HEK293 (cell line): ENCODE measurements at regions not wholly inside any gene's neighbourhood (a gene's known extent, or its start where the extent isn't known, plus 50 kb on each side); places are given as distances from the start of the nearest gene placed in this dataset.

ENCODE experiments used
- CTCF ChIA-PET: fragments of 350-600 bp; formaldehyde crosslinking; extraction: SDS; loops from one replicate; lab custom pipeline; 2021; ENCODE audit warnings: antibody characterized with exemption; lab: Yijun Ruan, JAX
- POLR2A ChIA-PET: fragments of 300-600 bp; formaldehyde crosslinking; extraction: SDS; loops from one replicate; lab custom pipeline; 2020; ENCODE audit warnings: antibody characterized with exemption, inconsistent platforms; lab: Yijun Ruan, JAX
- H3K27ac ChIP-seq: fragments of 200-500 bp; sonication (Bioruptor generic); 2 replicates; pipeline ENCODE4 v1.5.1; 2014; ENCODE audit warnings: low read depth, low read length, control low read depth, inconsistent platforms; ENCODE audit errors: extremely low read depth
- H3K36me3 ChIP-seq, 2 experiments: fragments of 200-500 bp in 1 of 2; sonication (Bioruptor generic) in 1 of 2; 1 replicate in 1 of 2; 2 replicates in 1 of 2; pipeline ENCODE4 v1.5.1; 2014 to 2017; ENCODE audit warnings: inconsistent platforms in 2 of 2, low read length in 2 of 2; ENCODE audit not compliant: control insufficient read depth in 2 of 2, insufficient read depth in 1 of 2
- H3K4me1 ChIP-seq: fragments of 200-500 bp; sonication (Bioruptor generic); 2 replicates; pipeline ENCODE4 v1.5.1; 2014; ENCODE audit warnings: mild to moderate bottlenecking, low read length, inconsistent platforms; ENCODE audit not compliant: control insufficient read depth, insufficient read depth
- H3K4me3 ChIP-seq: 2 replicates; pipeline ENCODE4 v1.5.1; 2011; ENCODE audit warnings: low read depth, mild to moderate bottlenecking, control low read depth, low read length, moderate library complexity
- H3K9me3 ChIP-seq: fragments of 200-500 bp; sonication (Bioruptor generic); 2 replicates; pipeline ENCODE4 v1.5.1; 2014; ENCODE audit warnings: low read depth, low read length, inconsistent platforms; ENCODE audit not compliant: control insufficient read depth, insufficient read depth
- ATF2 ChIP-seq: fragments of 450-650 bp; formaldehyde crosslinking; IDR thresholded peaks from 2 replicates; pipeline ENCODE4 v1.5.1; 2016; ENCODE audit warnings: missing biosample characterization, missing genetic modification characterization, low read depth
- HOXA7 ChIP-seq: sonication (generic); formaldehyde crosslinking; IDR thresholded peaks from 2 replicates; pipeline ENCODE4 v1.8.1; 2022; ENCODE audit warnings: missing genetic modification reagents, borderline replicate concordance
- SALL2 ChIP-seq: fragments of 450-650 bp; formaldehyde crosslinking; IDR thresholded peaks from 2 replicates; pipeline ENCODE4 v1.5.0; 2017; ENCODE audit warnings: missing biosample characterization, mild to moderate bottlenecking, missing genetic modification characterization, borderline replicate concordance
- TSHZ1 ChIP-seq: fragments of 450-650 bp; formaldehyde crosslinking; IDR thresholded peaks from 2 replicates; pipeline ENCODE4 v1.5.1; 2016; ENCODE audit warnings: missing biosample characterization, missing genetic modification characterization, borderline replicate concordance
- YY1 ChIP-seq: fragments of 450-650 bp; formaldehyde crosslinking; IDR thresholded peaks from 2 replicates; pipeline ENCODE4 v1.5.1; 2018; ENCODE audit warnings: missing biosample characterization, missing genetic modification characterization
- ZFP3 ChIP-seq: fragments of 450-650 bp; formaldehyde crosslinking; IDR thresholded peaks from 2 replicates; pipeline ENCODE4 v1.5.1; 2016; ENCODE audit warnings: low read depth, missing biosample characterization, missing genetic modification characterization
- ZFP41 ChIP-seq: fragments of 450-650 bp; formaldehyde crosslinking; IDR thresholded peaks from 2 replicates; pipeline ENCODE4 v1.5.1; 2016; ENCODE audit warnings: missing biosample characterization, missing genetic modification characterization, borderline replicate concordance
- ZNF132 ChIP-seq: fragments of 450-650 bp; formaldehyde crosslinking; IDR thresholded peaks from 2 replicates; pipeline ENCODE4 v1.5.1; 2017; ENCODE audit warnings: missing biosample characterization, missing genetic modification characterization, borderline replicate concordance
- ZNF184 ChIP-seq: fragments of 450-650 bp; IDR thresholded peaks from 2 replicates; pipeline ENCODE4 v1.5.1; 2018; ENCODE audit warnings: missing biosample characterization, mild to moderate bottlenecking, missing genetic modification characterization
- ZNF221 ChIP-seq: fragments of 450-650 bp; formaldehyde crosslinking; IDR thresholded peaks from 2 replicates; pipeline ENCODE4 v1.5.1; 2017; ENCODE audit warnings: missing biosample characterization, missing genetic modification characterization, borderline replicate concordance
- ZNF239 ChIP-seq: fragments of 450-650 bp; formaldehyde crosslinking; IDR thresholded peaks from 2 replicates; pipeline ENCODE4 v1.5.1; 2016; ENCODE audit warnings: missing biosample characterization, missing genetic modification characterization
- ZNF324 ChIP-seq: fragments of 450-650 bp; formaldehyde crosslinking; IDR thresholded peaks from 2 replicates; pipeline ENCODE4 v1.5.1; 2016; ENCODE audit warnings: missing biosample characterization, missing genetic modification characterization
- ZNF354C ChIP-seq: fragments of 450-650 bp; formaldehyde crosslinking; IDR thresholded peaks from 2 replicates; pipeline ENCODE4 v1.5.1; 2016; ENCODE audit warnings: missing biosample characterization, missing genetic modification characterization, low read depth, borderline replicate concordance
- ZNF423 ChIP-seq: fragments of 450-650 bp; formaldehyde crosslinking; IDR thresholded peaks from 2 replicates; pipeline ENCODE4 v1.5.1; 2016; ENCODE audit warnings: missing biosample characterization, missing genetic modification characterization
- ZNF548 ChIP-seq: fragments of 450-650 bp; formaldehyde crosslinking; IDR thresholded peaks from 2 replicates; pipeline ENCODE4 v1.5.1; 2016; ENCODE audit warnings: missing biosample characterization, missing genetic modification characterization
- ZNF561 ChIP-seq: fragments of 450-650 bp; IDR thresholded peaks from 2 replicates; pipeline ENCODE4 v1.5.1; 2018; ENCODE audit warnings: missing biosample characterization, missing genetic modification characterization, borderline replicate concordance
- ZNF707 ChIP-seq: fragments of 450-650 bp; formaldehyde crosslinking; IDR thresholded peaks from 2 replicates; pipeline ENCODE4 v1.5.1; 2016; ENCODE audit warnings: missing biosample characterization, missing genetic modification characterization
- ZNF791 ChIP-seq: fragments of 450-650 bp; formaldehyde crosslinking; IDR thresholded peaks from 2 replicates; pipeline ENCODE4 v1.5.1; 2016; ENCODE audit warnings: missing biosample characterization, missing genetic modification characterization
- ZSCAN23 ChIP-seq: fragments of 450-650 bp; formaldehyde crosslinking; IDR thresholded peaks from 2 replicates; pipeline ENCODE4 v1.5.1; 2016; ENCODE audit warnings: missing biosample characterization, missing genetic modification characterization
- ZXDB ChIP-seq: fragments of 450-650 bp; formaldehyde crosslinking; IDR thresholded peaks from 2 replicates; pipeline ENCODE4 v1.5.1; 2016; ENCODE audit warnings: missing biosample characterization, missing genetic modification characterization
- TF ChIP-seq, protein P1 (sequence below): fragments of 450-650 bp; formaldehyde crosslinking; IDR thresholded peaks from 2 replicates; pipeline ENCODE4 v1.5.1; 2016; ENCODE audit warnings: missing biosample characterization, missing genetic modification characterization

GRCh38 chr2:186195696-186196095 lies 290.4 kb upstream of the ZC3H15 start:
- TF ChIP-seq ZFP41 (tag by site-specific recombination) = no peak
- no peak for TF ChIP-seq ZFP3 (tag by site-specific recombination)
- no peak for TF ChIP-seq ZNF354C (tag by site-specific recombination)
- TF ChIP-seq, protein P1, sequence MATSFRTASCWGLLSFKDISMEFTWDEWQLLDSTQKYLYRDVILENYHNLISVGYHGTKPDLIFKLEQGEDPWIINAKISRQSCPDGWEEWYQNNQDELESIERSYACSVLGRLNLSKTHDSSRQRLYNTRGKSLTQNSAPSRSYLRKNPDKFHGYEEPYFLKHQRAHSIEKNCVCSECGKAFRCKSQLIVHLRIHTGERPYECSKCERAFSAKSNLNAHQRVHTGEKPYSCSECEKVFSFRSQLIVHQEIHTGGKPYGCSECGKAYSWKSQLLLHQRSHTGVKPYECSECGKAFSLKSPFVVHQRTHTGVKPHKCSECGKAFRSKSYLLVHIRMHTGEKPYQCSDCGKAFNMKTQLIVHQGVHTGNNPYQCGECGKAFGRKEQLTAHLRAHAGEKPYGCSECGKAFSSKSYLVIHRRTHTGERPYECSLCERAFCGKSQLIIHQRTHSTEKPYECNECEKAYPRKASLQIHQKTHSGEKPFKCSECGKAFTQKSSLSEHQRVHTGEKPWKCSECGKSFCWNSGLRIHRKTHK = no peak
- TF ChIP-seq HOXA7 = no peak
- no peak for TF ChIP-seq ZNF184
- no peak for TF ChIP-seq ZNF791 (tag by site-specific recombination)
- TF ChIP-seq ZNF548 (tag by site-specific recombination) = no peak
- TF ChIP-seq ZNF324 (tag by site-specific recombination) = no peak
- Histone ChIP-seq H3K4me3 (no peak overlapping the region), H3K27ac (no peak overlapping the region), H3K9me3 (no peaks in the 10 kb centered on the region), H3K4me1 (no peaks in the 10 kb centered on the region), H3K36me3 (no peaks in the 10 kb centered on the region)
- ChIA-PET POLR2A (no interaction called here), CTCF (no interaction called here)

GRCh38 chr2:186197955-186198354 lies 288.1 kb upstream of the ZC3H15 start:
- Histone ChIP-seq H3K27ac (no peak overlapping the region), H3K4me3 (no peak overlapping the region), H3K36me3 (no peaks in the 10 kb centered on the region), H3K9me3 (no peaks in the 10 kb centered on the region)
- CTCF ChIA-PET = no interaction called here
- POLR2A ChIA-PET = no interaction called here
- TF ChIP-seq SALL2 (tag by site-specific recombination) = no peak
- TF ChIP-seq ZNF132 (tag by site-specific recombination) = no peak
- TF ChIP-seq ZFP41 (tag by site-specific recombination) = no peak
- TF ChIP-seq ZSCAN23 = no peak
- TF ChIP-seq ZNF239 (tag by site-specific recombination) = no peak
- no peak for TF ChIP-seq ZNF707 (tag by site-specific recombination)
- TF ChIP-seq YY1 (tag by site-specific recombination) = no peak
- TF ChIP-seq, all 188 proteins: peak for 0
- no peaks in the 10 kb centered on the region for H3K4me1 ChIP-seq

- H3K4me1 ChIP-seq = no peaks in the 10 kb centered on the region
- no peak overlapping the region for H3K27ac ChIP-seq
- no peaks in the 10 kb centered on the region for H3K9me3 ChIP-seq
- CTCF ChIA-PET = no interaction called here
- TF ChIP-seq ZXDB (tag by site-specific recombination) (no peak), ZNF221 (tag by site-specific recombination) (no peak), TSHZ1 (tag by site-specific recombination) (no peak), ZNF561 (tag by site-specific recombination) (no peak), ZNF423 (tag by site-specific recombination) (no peak), ATF2 (no peak)
- no peak overlapping the region for H3K4me3 ChIP-seq
- H3K36me3 ChIP-seq = no peaks in the 10 kb centered on the region
- POLR2A ChIA-PET = no interaction called here
These were observed 287.0 kb upstream of the ZC3H15 start for GRCh38 chr2:186199029-186199428.
